ENCODE measurements at regions not wholly inside any gene's neighbourhood (a gene's known extent, or its start where the extent isn't known, plus 50 kb on each side); places are given as distances from the start of the nearest gene placed in this dataset.

DNA sequence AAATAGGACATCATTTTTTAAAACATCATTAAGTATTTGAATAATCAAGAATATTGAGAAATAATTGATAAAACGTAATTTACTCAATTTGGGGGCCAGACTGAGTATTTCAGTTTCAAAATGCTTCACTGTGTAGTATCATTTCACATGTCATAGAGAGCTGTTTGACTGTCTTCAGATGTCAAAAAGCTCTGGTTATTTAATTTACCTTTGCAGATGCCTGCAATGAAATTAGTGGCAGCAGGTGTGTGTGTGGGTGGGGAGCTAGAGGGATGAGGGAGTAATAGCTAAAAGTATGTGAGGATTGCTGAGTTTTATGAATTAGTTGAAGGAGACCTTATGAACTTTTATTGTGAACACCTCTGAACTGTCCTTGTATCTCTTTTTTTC, 567.2 kb upstream of the MEF2C start:
- no peak for DNase-seq
- no peak for ATAC-seq
- no peaks in the 10 kb centered on the region for H3K4me1 ChIP-seq
- no peak overlapping the region for H3K4me3 ChIP-seq
- H3K9me3 ChIP-seq, result no peaks in the 10 kb centered on the region
- TF ChIP-seq, protein P1, sequence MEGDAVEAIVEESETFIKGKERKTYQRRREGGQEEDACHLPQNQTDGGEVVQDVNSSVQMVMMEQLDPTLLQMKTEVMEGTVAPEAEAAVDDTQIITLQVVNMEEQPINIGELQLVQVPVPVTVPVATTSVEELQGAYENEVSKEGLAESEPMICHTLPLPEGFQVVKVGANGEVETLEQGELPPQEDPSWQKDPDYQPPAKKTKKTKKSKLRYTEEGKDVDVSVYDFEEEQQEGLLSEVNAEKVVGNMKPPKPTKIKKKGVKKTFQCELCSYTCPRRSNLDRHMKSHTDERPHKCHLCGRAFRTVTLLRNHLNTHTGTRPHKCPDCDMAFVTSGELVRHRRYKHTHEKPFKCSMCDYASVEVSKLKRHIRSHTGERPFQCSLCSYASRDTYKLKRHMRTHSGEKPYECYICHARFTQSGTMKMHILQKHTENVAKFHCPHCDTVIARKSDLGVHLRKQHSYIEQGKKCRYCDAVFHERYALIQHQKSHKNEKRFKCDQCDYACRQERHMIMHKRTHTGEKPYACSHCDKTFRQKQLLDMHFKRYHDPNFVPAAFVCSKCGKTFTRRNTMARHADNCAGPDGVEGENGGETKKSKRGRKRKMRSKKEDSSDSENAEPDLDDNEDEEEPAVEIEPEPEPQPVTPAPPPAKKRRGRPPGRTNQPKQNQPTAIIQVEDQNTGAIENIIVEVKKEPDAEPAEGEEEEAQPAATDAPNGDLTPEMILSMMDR (IDR thresholded peaks at IDR 0.05), result no peak
- intact Hi-C loops (cut with DNase I), result no loop called here
- no peaks in the 10 kb centered on the region for H3K27me3 ChIP-seq
- H3K27ac ChIP-seq, result no peak overlapping the region
- no peaks in the 10 kb centered on the region for H3K36me3 ChIP-seq

DNA sequence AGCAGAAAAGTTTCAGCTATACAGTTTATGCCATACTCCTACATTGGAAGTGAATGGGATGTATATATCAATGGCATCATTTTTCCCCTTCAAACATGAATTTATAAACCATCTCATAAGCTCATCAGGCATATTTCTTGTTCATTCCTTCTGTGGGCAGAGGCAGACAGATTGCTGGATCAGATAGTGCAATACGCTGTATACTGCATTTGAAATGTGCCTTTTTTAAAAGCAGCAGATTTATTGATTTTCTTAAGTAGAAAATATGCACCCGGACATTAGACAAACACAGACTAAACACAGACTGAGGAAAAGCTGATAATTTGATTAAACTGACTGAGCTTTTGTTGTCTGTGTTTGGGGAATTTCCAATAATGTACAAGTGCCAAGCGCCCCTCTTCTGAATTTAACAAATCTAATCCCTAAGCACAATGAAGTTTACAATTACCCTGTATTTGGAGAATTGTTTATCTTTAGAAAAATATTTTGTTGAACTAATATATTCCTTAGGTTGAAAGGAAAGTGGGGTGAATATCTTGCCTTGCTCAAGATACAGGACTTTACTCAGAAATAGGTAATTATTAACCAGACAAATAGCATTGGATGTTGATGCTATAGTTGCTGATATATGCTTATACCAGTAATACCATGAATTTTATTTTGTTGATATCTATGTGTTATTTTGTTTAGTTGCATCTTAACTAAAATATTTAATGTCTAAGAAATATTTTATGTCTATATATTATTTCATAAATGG, 566.6 kb upstream of the MEF2C start:
- Histone ChIP-seq H3K27ac (no peak overlapping the region), H3K9me3 (no peaks in the 10 kb centered on the region), H3K4me3 (no peak overlapping the region), H3K36me3 (no peaks in the 10 kb centered on the region), H3K27me3 (no peaks in the 10 kb centered on the region), H3K4me1 (no peaks in the 10 kb centered on the region)
- DNase-seq, result no peak
- intact Hi-C loops (cut with DNase I), result no loop called here
- ATAC-seq, result no peak
- TF ChIP-seq, protein P1 (IDR thresholded peaks at IDR 0.05), result no peak

DNA sequence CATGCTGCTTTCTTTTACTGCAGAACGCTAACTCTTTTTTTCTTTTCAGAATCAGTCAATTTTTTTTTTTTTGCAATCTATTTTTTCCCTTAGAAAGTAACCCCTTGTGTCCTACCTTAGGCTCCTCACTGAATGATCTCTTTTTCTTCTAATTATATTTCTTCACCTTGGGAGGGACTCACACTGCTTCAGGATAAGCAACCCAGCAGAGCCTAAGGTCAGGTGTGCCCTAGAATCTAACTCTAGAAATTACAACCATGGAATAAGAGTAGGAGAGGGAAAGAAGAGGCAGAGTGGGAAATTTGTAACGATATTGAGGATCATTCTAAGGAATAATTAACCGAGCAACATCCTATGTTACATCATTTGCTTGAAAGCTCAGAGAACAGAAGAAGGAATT, 564.0 kb upstream of the MEF2C start:
- H3K27ac ChIP-seq, result no peak overlapping the region
- intact Hi-C loops (cut with DNase I), result no loop called here
- no peak for ATAC-seq
- TF ChIP-seq, protein P1 (IDR thresholded peaks at IDR 0.05), result no peak
- H3K4me1 ChIP-seq, result no peaks in the 10 kb centered on the region
- no peaks in the 10 kb centered on the region for H3K36me3 ChIP-seq
- no peaks in the 10 kb centered on the region for H3K9me3 ChIP-seq
- no peak for DNase-seq
- H3K4me3 ChIP-seq, result no peak overlapping the region
- no peaks in the 10 kb centered on the region for H3K27me3 ChIP-seq

DNA sequence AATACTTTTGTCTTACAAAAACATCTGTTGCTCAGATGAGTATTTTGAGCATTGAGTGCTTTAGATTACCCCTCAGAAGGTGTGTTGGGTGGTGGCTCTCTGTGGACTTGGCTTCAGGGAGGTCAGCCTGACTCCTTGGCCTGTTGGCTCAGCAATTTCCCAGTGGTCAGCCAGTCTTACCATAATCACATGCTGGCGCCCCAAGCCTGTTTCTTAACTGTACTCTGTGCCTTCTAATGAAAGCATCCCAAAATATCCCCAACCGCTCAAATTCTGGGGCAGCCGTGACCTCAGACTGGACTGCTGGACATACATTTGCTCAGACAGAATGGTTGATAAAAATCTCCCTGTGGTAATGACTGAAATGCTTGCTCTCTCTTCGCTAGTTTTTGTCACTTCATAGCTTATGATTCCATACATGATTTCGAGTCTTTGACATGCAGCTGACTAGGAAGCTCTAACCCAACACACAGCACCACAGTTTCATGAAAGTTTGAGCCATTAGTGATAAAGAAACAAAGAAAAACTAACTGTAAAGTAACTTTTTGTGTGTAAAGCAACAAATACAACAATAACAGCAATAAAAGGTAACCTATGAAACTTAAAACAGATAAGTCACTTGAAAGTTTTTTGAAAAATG, 562.2 kb upstream of the MEF2C start:
- H3K27ac ChIP-seq, result no peak overlapping the region
- no peak for DNase-seq

DNA sequence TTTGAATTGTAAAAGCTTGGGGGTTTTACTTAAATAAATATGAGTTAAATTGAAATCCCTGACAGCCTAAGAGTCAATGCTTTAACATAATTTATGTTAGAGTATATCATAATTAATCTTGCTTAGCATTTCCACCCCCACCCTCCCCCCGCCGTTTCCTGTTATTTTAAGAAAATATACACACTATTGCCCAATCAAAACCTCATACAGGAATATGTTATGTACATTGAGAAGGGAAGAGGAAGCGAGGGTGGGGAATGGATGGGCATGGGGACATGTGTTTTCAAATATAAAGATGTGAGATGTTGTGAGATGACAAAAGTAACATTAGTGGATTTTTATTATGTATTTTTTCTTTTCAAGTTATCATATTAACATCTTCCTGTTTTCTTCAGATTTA, 561.1 kb upstream of the MEF2C start:
- ATAC-seq, result no peak
- no peak overlapping the region for H3K4me3 ChIP-seq
- TF ChIP-seq, protein P1 (IDR thresholded peaks at IDR 0.05), result no peak
- no peaks in the 10 kb centered on the region for H3K36me3 ChIP-seq
- no peak for DNase-seq
- H3K27me3 ChIP-seq, result no peaks in the 10 kb centered on the region
- intact Hi-C loops (cut with DNase I), result no loop called here
- no peaks in the 10 kb centered on the region for H3K4me1 ChIP-seq
- no peaks in the 10 kb centered on the region for H3K9me3 ChIP-seq
- no peak overlapping the region for H3K27ac ChIP-seq

More for the DNA sequence above, 562.2 kb upstream of the MEF2C start:
- Histone ChIP-seq H3K9me3 (no peaks in the 10 kb centered on the region), H3K4me1 (no peaks in the 10 kb centered on the region), H3K36me3 (no peaks in the 10 kb centered on the region), H3K27me3 (no peaks in the 10 kb centered on the region), H3K4me3 (no peak overlapping the region)
- TF ChIP-seq, protein P1 (IDR thresholded peaks at IDR 0.05), result no peak
- no peak for ATAC-seq
- intact Hi-C loops (cut with DNase I), result no loop called here
